ENCODE measurements at regions not wholly inside any gene's neighbourhood (a gene's known extent, or its start where the extent isn't known, plus 50 kb on each side); places are given as distances from the start of the nearest gene placed in this dataset.
A peak's percentile ranks its signal among the peaks of the same experiment; 100 is the strongest.

GRCh38 chr5:73387601-73388305, 60.8 kb downstream of the FOXD1 start:
- TF ChIP-seq POLR2A (IDR thresholded peaks at IDR 0.05) (no peak), CTCF (IDR thresholded peaks at IDR 0.05) (no peak)
- Histone ChIP-seq H3K36me3 (no peaks in the 10 kb centered on the region), H3K4me3 (no peak overlapping the region), H3K9me3 (peaks cover 6 to 36% (median 30%) of the 10 kb centered on the region in 4 donors), H3K27ac (no peak overlapping the region), H3K27me3 (peaks cover 0 to 16% (median 11%) of the 10 kb centered on the region in 3 donors), H3K4me1 (no peaks in the 10 kb centered on the region)
- 32 to 48% (median 41%) methylated on average over 7 of the region's 7 CpGs for WGBS, 5 donors
- DNase-seq, result peak in 1 of 2 donors; percentile 56
- intact Hi-C loops (cut with DNase I; ENCODE audit: low total_unique reads), result no loop called here

- Histone ChIP-seq H3K9me3 (peaks cover 6 to 42% (median 30%) of the 10 kb centered on the region in 4 donors), H3K36me3 (no peaks in the 10 kb centered on the region), H3K27me3 (peaks cover under 1 to 22% (median 17%) of the 10 kb centered on the region in 3 donors), H3K4me3 (no peak overlapping the region), H3K27ac (no peak overlapping the region), H3K4me1 (peaks cover 2 to 5% (median 3%) of the 10 kb centered on the region in 4 donors)
- WGBS, 5 donors, result 71 to 100% (median 79%) methylated on average over 1 of the region's 1 CpG
- no peak for DNase-seq
- no peak for TF ChIP-seq POLR2AphosphoS5 (IDR thresholded peaks at IDR 0.05)
- intact Hi-C loops (cut with DNase I; ENCODE audit: low total_unique reads), result no loop called here
These were observed 61.4 kb downstream of the FOXD1 start for GRCh38 chr5:73387149-73387591.

GRCh38 chr5:73384861-73385260, 63.7 kb downstream of the FOXD1 start:
- Histone ChIP-seq H3K27ac (no peak overlapping the region), H3K9me3 (peaks cover 6 to 61% (median 30%) of the 10 kb centered on the region in 4 donors), H3K4me3 (no peak overlapping the region), H3K36me3 (no peaks in the 10 kb centered on the region), H3K4me1 (peaks cover 11 to 20% (median 15%) of the 10 kb centered on the region in 4 donors), H3K27me3 (peaks cover 18 to 45% (median 40%) of the 10 kb centered on the region in 3 donors)
- no peak for TF ChIP-seq POLR2AphosphoS5 (IDR thresholded peaks at IDR 0.05)
- WGBS, 5 donors, result 78 to 94% (median 82%) methylated on average over 1 of the region's 1 CpG
- no peak for DNase-seq
- intact Hi-C loops (cut with DNase I; ENCODE audit: low total_unique reads), result no loop called here

GRCh38 chr5:73382401-73382740, 66.2 kb downstream of the FOXD1 start:
- Histone ChIP-seq H3K36me3 (no peaks in the 10 kb centered on the region), H3K4me3 (peak overlapping the region; percentile 32 to 41 (median 36)), H3K4me1 (peaks cover 11 to 20% (median 15%) of the 10 kb centered on the region in 4 donors), H3K27ac (no peak overlapping the region), H3K9me3 (peaks cover 6 to 61% (median 30%) of the 10 kb centered on the region in 4 donors), H3K27me3 (peaks cover 18 to 69% (median 56%) of the 10 kb centered on the region in 3 donors)
- peak in 1 of 2 donors; percentile 20 for DNase-seq
- intact Hi-C loops (cut with DNase I; ENCODE audit: low total_unique reads), result no loop called here
- TF ChIP-seq EP300 (IDR thresholded peaks at IDR 0.05) (no peak), POLR2A (IDR thresholded peaks at IDR 0.05) (no peak), CTCF (IDR thresholded peaks at IDR 0.05) (no peak), POLR2AphosphoS5 (IDR thresholded peaks at IDR 0.05) (no peak)
- WGBS, 5 donors, result 24 to 35% (median 26%) methylated on average over 20 to 27 of the region's 27 CpGs

GRCh38 chr5:73381590-73382400, 66.8 kb downstream of the FOXD1 start:
- WGBS, 5 donors, result 6 to 14% (median 7%) methylated on average over 11 to 90 of the region's 90 CpGs
- peak in 1 of 2 donors; percentile 41 for DNase-seq
- Histone ChIP-seq H3K27ac (no peak overlapping the region), H3K9me3 (peaks cover 6 to 61% (median 30%) of the 10 kb centered on the region in 4 donors), H3K4me1 (peaks cover 11 to 20% (median 15%) of the 10 kb centered on the region in 4 donors), H3K36me3 (no peaks in the 10 kb centered on the region), H3K27me3 (peaks cover 18 to 74% (median 56%) of the 10 kb centered on the region in 3 donors), H3K4me3 (peak overlapping the region; percentile 32 to 41 (median 36))
- intact Hi-C loops (cut with DNase I; ENCODE audit: low total_unique reads), result no loop called here
- no peak for TF ChIP-seq CTCF (IDR thresholded peaks at IDR 0.05)
- no peak for TF ChIP-seq POLR2A (IDR thresholded peaks at IDR 0.05)
- no peak for TF ChIP-seq POLR2AphosphoS5 (IDR thresholded peaks at IDR 0.05)
- no peak for TF ChIP-seq EP300 (IDR thresholded peaks at IDR 0.05)

Measured in stomach (tissue), 8 donors.